H1 (cell line): ENCODE measurements at regions not wholly inside any gene's neighbourhood (a gene's known extent, or its start where the extent isn't known, plus 50 kb on each side); places are given as distances from the start of the nearest gene placed in this dataset.
A peak's percentile ranks its signal among the peaks of the same experiment; 100 is the strongest.

Experiments
- CTCF ChIA-PET: fragments of 300-600 bp; sonication (Branson Sonifier 250); formaldehyde crosslinking; loops from one replicate; lab custom pipeline; 2021; ENCODE audit not compliant: partially characterized antibody; lab: Charles Lee
- POLR2A ChIA-PET: fragments of 300-600 bp; sonication (Branson Sonifier 250); formaldehyde crosslinking; loops from one replicate; lab custom pipeline; 2021; ENCODE audit warnings: inconsistent platforms; ENCODE audit not compliant: partially characterized antibody; lab: Charles Lee
- DNase-seq, 2 experiments: peaks; one replicate each; pipeline versions ENCODE4 v3.0.0 to v3.0.0-alpha.2; 2010 to 2022; ENCODE audit warnings: low spot score in 2 of 2, low read depth in 1 of 2, mixed read lengths in 1 of 2
- FAIRE-seq: peaks from 2 replicates; lab custom pipeline; 2011; peaks lifted over from hg19 to GRCh38; lab: Jason Lieb, UNC
- H2AFZ ChIP-seq: 2 replicates; pipeline ENCODE4 v1.8.1; 2012; ENCODE audit warnings: low read length, inconsistent platforms
- H2AK5ac ChIP-seq: 2 replicates; pipeline ENCODE4 v1.6.1; 2013; ENCODE audit warnings: low read depth, low read length
- H2BK120ac ChIP-seq: replicated peaks from 2 replicates; pipeline ENCODE3; 2013; ENCODE audit warnings: low read depth, low read length, inconsistent platforms
- H2BK12ac ChIP-seq: 2 replicates; pipeline ENCODE4 v1.6.1; 2013; ENCODE audit warnings: low read depth, low read length
- H2BK15ac ChIP-seq: 2 replicates; pipeline ENCODE4 v1.6.1; 2013; ENCODE audit warnings: low read length
- H2BK20ac ChIP-seq: 2 replicates; pipeline ENCODE4 v1.6.1; 2013; ENCODE audit warnings: low read length
- H2BK5ac ChIP-seq: 2 replicates; pipeline ENCODE4 v1.6.1; 2013; ENCODE audit warnings: low read depth, low read length
- H3K14ac ChIP-seq: 2 replicates; pipeline ENCODE4 v1.6.1; 2013; ENCODE audit warnings: inconsistent platforms; ENCODE audit not compliant: insufficient read length
- H3K18ac ChIP-seq: 2 replicates; pipeline ENCODE4 v1.6.1; 2013; ENCODE audit warnings: low read length; ENCODE audit errors: extremely low read depth
- H3K23ac ChIP-seq: 2 replicates; pipeline ENCODE4 v1.6.1; 2013; ENCODE audit warnings: inconsistent platforms; ENCODE audit not compliant: insufficient read length
- H3K23me2 ChIP-seq: 2 replicates; pipeline ENCODE4 v1.6.1; 2013; ENCODE audit warnings: low read depth, low read length
- H3K27ac ChIP-seq: 2 replicates; pipeline ENCODE4 v1.6.1; 2011; ENCODE audit warnings: low read depth, low read length, inconsistent platforms
- H3K27me3 ChIP-seq, 4 experiments: replicated peaks in 1 of 4; 1 replicate in 1 of 4; 2 replicates in 3 of 4; pipeline versions ENCODE4 v1.6.1 to v1.8.1; 2011 to 2013; ENCODE audit warnings: low read length in 3 of 4, mild to moderate bottlenecking in 3 of 4, inconsistent platforms in 2 of 4, mixed read lengths in 2 of 4, moderate library complexity in 1 of 4; ENCODE audit not compliant: control insufficient read depth in 3 of 4, insufficient read depth in 3 of 4; ENCODE audit errors: extremely low read depth in 1 of 4
- H3K36me3 ChIP-seq, 4 experiments: 2 replicates each; pipeline versions ENCODE4 v1.6.1 to v1.8.1; 2011 to 2013; ENCODE audit warnings: mild to moderate bottlenecking in 4 of 4, low read length in 3 of 4, moderate library complexity in 2 of 4, control low read depth in 1 of 4, inconsistent platforms in 1 of 4; ENCODE audit not compliant: insufficient read depth in 4 of 4, control insufficient read depth in 2 of 4
- H3K4ac ChIP-seq: replicated peaks from 2 replicates; pipeline ENCODE3; 2013; ENCODE audit warnings: low read length, low read depth, mixed read lengths, inconsistent platforms; ENCODE audit not compliant: insufficient read length
- H3K4me1 ChIP-seq, 4 experiments: replicated peaks in 1 of 4; 1 replicate in 1 of 4; 2 replicates in 3 of 4; pipeline versions ENCODE4 v1.6.1 to v1.8.1; 2011 to 2013; ENCODE audit warnings: low read length in 3 of 4, inconsistent platforms in 2 of 4, mixed read lengths in 1 of 4; ENCODE audit not compliant: insufficient read depth in 4 of 4, control insufficient read depth in 3 of 4
- H3K4me2 ChIP-seq, 2 experiments: 2 replicates each; pipeline versions ENCODE4 v1.6.1 to v1.8.1; 2011 to 2013; ENCODE audit warnings: low read depth in 2 of 2, low read length in 2 of 2, control low read depth in 1 of 2, inconsistent platforms in 1 of 2, mild to moderate bottlenecking in 1 of 2; ENCODE audit not compliant: insufficient read depth in 1 of 2
- H3K4me3 ChIP-seq, 4 experiments: fragments of 200-600, 300-600 bp in 1 of 4; sonication (generic), shearing (Covaris generic), sonication (Bioruptor Twin) in 1 of 4; 2 replicates each; pipeline versions ENCODE4 v1.5.1 to v1.8.1; 2011 to 2016; ENCODE audit warnings: low read length in 4 of 4, low read depth in 3 of 4, control low read depth in 2 of 4, inconsistent platforms in 2 of 4, mild to moderate bottlenecking in 2 of 4, mixed read lengths in 1 of 4, moderate library complexity in 1 of 4; ENCODE audit not compliant: insufficient read depth in 2 of 4; ENCODE audit errors: extremely low read depth in 1 of 4
- H3K56ac ChIP-seq: replicated peaks from 2 replicates; pipeline ENCODE3; 2013; ENCODE audit warnings: low read depth, mild to moderate bottlenecking, mixed read lengths, low read length, inconsistent platforms; ENCODE audit not compliant: insufficient read length
- H3K79me1 ChIP-seq: 2 replicates; pipeline ENCODE4 v1.6.1; 2013; ENCODE audit warnings: low read depth, low read length, control low read depth
- H3K79me2 ChIP-seq, 2 experiments: 2 replicates each; pipeline versions ENCODE4 v1.6.1 to v1.8.1; 2012 to 2013; ENCODE audit warnings: low read length in 2 of 2, mild to moderate bottlenecking in 2 of 2, inconsistent platforms in 1 of 2; ENCODE audit not compliant: insufficient read depth in 2 of 2, control insufficient read depth in 1 of 2
- H3K9ac ChIP-seq, 4 experiments: replicated peaks in 1 of 4; 1 replicate in 1 of 4; 2 replicates in 3 of 4; pipeline versions ENCODE4 v1.6.1 to v1.8.1; 2011 to 2013; ENCODE audit warnings: low read depth in 3 of 4, low read length in 3 of 4, control low read depth in 2 of 4, mild to moderate bottlenecking in 2 of 4, moderate library complexity in 2 of 4, inconsistent platforms in 1 of 4; ENCODE audit errors: extremely low read depth in 1 of 4
- H3K9me3 ChIP-seq, 2 experiments: 2 replicates each; pipeline versions ENCODE4 v1.6.1 to v1.8.1; 2012 to 2013; ENCODE audit warnings: mild to moderate bottlenecking in 2 of 2, moderate library complexity in 2 of 2, control low read depth in 1 of 2, inconsistent platforms in 1 of 2, low read depth in 1 of 2, low read length in 1 of 2, mixed read lengths in 1 of 2; ENCODE audit not compliant: insufficient read depth in 2 of 2
- H4K20me1 ChIP-seq, 2 experiments: replicated peaks in 1 of 2; 2 replicates each; pipeline versions ENCODE3 to v1.8.1; 2011 to 2013; ENCODE audit warnings: inconsistent platforms in 2 of 2, low read length in 2 of 2, mild to moderate bottlenecking in 1 of 2; ENCODE audit not compliant: insufficient read depth in 2 of 2, control insufficient read depth in 1 of 2
- H4K5ac ChIP-seq: 2 replicates; pipeline ENCODE4 v1.6.1; 2013; ENCODE audit warnings: low read length, low read depth, mixed read lengths, inconsistent platforms; ENCODE audit not compliant: insufficient read length
- H4K8ac ChIP-seq: 2 replicates; pipeline ENCODE4 v1.8.0; 2013; ENCODE audit warnings: mild to moderate bottlenecking, moderate library complexity, low read length, inconsistent platforms; ENCODE audit not compliant: insufficient read depth; ENCODE audit errors: extremely low read depth
- H4K91ac ChIP-seq: replicated peaks from 2 replicates; pipeline ENCODE3; 2013; ENCODE audit warnings: low read length, mixed read lengths, inconsistent platforms; ENCODE audit not compliant: insufficient read length
- BACH1 ChIP-seq: IDR thresholded peaks from 2 replicates; pipeline ENCODE4 v1.6.1; 2012; ENCODE audit warnings: low read length, improper control_type of control experiment
- CHD1 ChIP-seq: IDR thresholded peaks from 2 replicates; pipeline ENCODE4 v1.6.1; 2012; ENCODE audit warnings: low read depth, low read length, improper control_type of control experiment
- E2F6 ChIP-seq: IDR thresholded peaks from 2 replicates; pipeline ENCODE4 v1.6.1; 2012; ENCODE audit warnings: inconsistent platforms
- GTF2F1 ChIP-seq: IDR thresholded peaks from 2 replicates; pipeline ENCODE4 v1.6.1; 2012; ENCODE audit warnings: low read depth, low read length, improper control_type of control experiment, borderline replicate concordance
- WGBS, 2 experiments: shearing (Covaris generic) in 1 of 2; methylation state at CpG; one replicate each; pipeline versions ENCODE4 v1.1.6 to v1.1.7; 2013 to 2015; ENCODE audit warnings: low lambda C conversion rate in 2 of 2, mixed read lengths in 2 of 2, inconsistent platforms in 1 of 2, low coverage in 1 of 2, missing lambda C conversion rate in 1 of 2; ENCODE audit not compliant: insufficient replicate concordance in 2 of 2, insufficient coverage in 1 of 2, insufficient read length in 1 of 2; ENCODE audit errors: extremely low coverage in 1 of 2, missing lambda C conversion rate in 1 of 2; 5-methylcytosine and 5-hydroxymethylcytosine counted together

GRCh38 chr7:142629588-142630260, 119.5 kb upstream of the PRSS1 start:
- 93% methylated on average over 15 of the region's 15 CpGs; no CpG with 5 or more reads in 1 of the 2 experiments for WGBS, 2 experiments
- H4K5ac ChIP-seq, result no peak overlapping the region
- ChIA-PET CTCF (interaction anchor here (0.9 to 14.3 kb wide), 10 partner anchors 13 to 331 kb away, joined by 3 to 381 read pairs (median 5); no protein-coding TSS in a partner anchor), POLR2A (interaction anchor here (0.6 kb wide), 1 partner anchor 155 kb away, joined by 3 read pairs; no protein-coding TSS in a partner anchor)
- no peaks in the 10 kb centered on the region for H3K79me2 ChIP-seq
- no peak overlapping the region for H3K4ac ChIP-seq
- no peak overlapping the region for H3K14ac ChIP-seq
- TF ChIP-seq CHD1 (no peak), E2F6 (no peak), BACH1 (no peak), GTF2F1 (no peak)
- no peaks in the 10 kb centered on the region for H4K20me1 ChIP-seq
- H3K9me3 ChIP-seq, result no peaks in the 10 kb centered on the region
- no peak overlapping the region for H3K18ac ChIP-seq
- no peak overlapping the region for H3K9ac ChIP-seq
- no peaks in the 10 kb centered on the region for H3K79me1 ChIP-seq
- DNase-seq, result no peak
- no peak overlapping the region for H2BK20ac ChIP-seq
- H3K36me3 ChIP-seq, result no peaks in the 10 kb centered on the region
- H4K91ac ChIP-seq, result no peak overlapping the region
- no peaks in the 10 kb centered on the region; the same call in 1 of the 2 replicates for H3K23me2 ChIP-seq
- H2BK120ac ChIP-seq, result no peak overlapping the region
- no peaks in the 10 kb centered on the region for H3K27me3 ChIP-seq
- H3K4me3 ChIP-seq, result no peak overlapping the region
- peaks cover 0 to 3% (median 0%) of the 10 kb centered on the region in 4 experiments; a peak in 1 of 7 replicates for H3K4me1 ChIP-seq
- no peak overlapping the region for H2BK5ac ChIP-seq
- no peak overlapping the region for H3K4me2 ChIP-seq
- no peak overlapping the region for H2AFZ ChIP-seq
- H4K8ac ChIP-seq, result no peak overlapping the region
- no peak overlapping the region; the same call in 1 of the 2 replicates for H2AK5ac ChIP-seq
- no peak overlapping the region for H3K56ac ChIP-seq
- H2BK12ac ChIP-seq, result no peak overlapping the region
- no peak overlapping the region for H3K27ac ChIP-seq
- peak overlapping the region; percentile 65 for H3K23ac ChIP-seq
- no peak overlapping the region for H2BK15ac ChIP-seq
- no peak for FAIRE-seq
